Endodermal cell (in vitro differentiated cells): ENCODE measurements at regions not wholly inside any gene's neighbourhood (a gene's known extent, or its start where the extent isn't known, plus 50 kb on each side); places are given as distances from the start of the nearest gene placed in this dataset.
"Not testable (repeated sequence)": the region's sequence is repeated elsewhere in the genome, so short reads cannot be mapped to it uniquely, and the experiment has no call there.

ENCODE experiments used
- DNase-seq: peaks from one replicate; pipeline ENCODE4 v3.0.0-alpha.2; 2017
- H3K27ac ChIP-seq: 2 replicates; pipeline ENCODE4 v1.5.1; 2013; ENCODE audit warnings: mild to moderate bottlenecking, low read depth, low read length, moderate library complexity
- H3K27me3 ChIP-seq: 2 replicates; pipeline ENCODE4 v1.6.1; 2013; ENCODE audit warnings: mild to moderate bottlenecking, low read length, moderate library complexity; ENCODE audit not compliant: insufficient read depth, control insufficient read depth, poor library complexity, severe bottlenecking
- H3K36me3 ChIP-seq: 2 replicates; pipeline ENCODE4 v1.7.0; 2013; ENCODE audit warnings: mild to moderate bottlenecking, low read length, moderate library complexity; ENCODE audit not compliant: control insufficient read depth, insufficient read depth
- H3K4me1 ChIP-seq: one replicate; pipeline ENCODE4 v1.7.0; 2013; ENCODE audit warnings: low read length; ENCODE audit not compliant: control insufficient read depth, insufficient read depth
- H3K4me3 ChIP-seq: 2 replicates; pipeline ENCODE4 v1.5.1; 2013; ENCODE audit warnings: mild to moderate bottlenecking, low read length, moderate library complexity
- H3K9ac ChIP-seq: 2 replicates; pipeline ENCODE4 v1.6.1; 2013; ENCODE audit warnings: mild to moderate bottlenecking, low read length, moderate library complexity; ENCODE audit not compliant: poor library complexity, severe bottlenecking; ENCODE audit errors: extremely low read depth
- H3K9me3 ChIP-seq: 2 replicates; pipeline ENCODE4 v1.6.1; 2013; ENCODE audit warnings: mild to moderate bottlenecking, low read length, moderate library complexity; ENCODE audit not compliant: control insufficient read depth
- H3K27ac Mint-ChIP-seq: 2 replicates; pipeline ENCODE4 v1.8.0; 2020; ENCODE audit warnings: mixed read lengths
- H3K27me3 Mint-ChIP-seq: 2 replicates; pipeline ENCODE4 v1.8.0; 2021; ENCODE audit warnings: mild to moderate bottlenecking, mixed read lengths; ENCODE audit not compliant: insufficient read depth
- H3K36me3 Mint-ChIP-seq: 2 replicates; pipeline ENCODE4 v1.8.0; 2020; ENCODE audit warnings: low read depth, mixed read lengths
- H3K4me1 Mint-ChIP-seq: 2 replicates; pipeline ENCODE4 v1.8.0; 2020; ENCODE audit warnings: mixed read lengths
- H3K4me3 Mint-ChIP-seq: 2 replicates; pipeline ENCODE4 v1.8.0; 2020; ENCODE audit warnings: mild to moderate bottlenecking, moderate library complexity, mixed read lengths
- H3K9me3 Mint-ChIP-seq: 2 replicates; pipeline ENCODE4 v1.8.0; 2020; ENCODE audit warnings: mild to moderate bottlenecking, mixed read lengths
- WGBS, 2 experiments: methylation state at CpG; one replicate each; pipeline versions ENCODE4 v1.1.5 to v1.1.7; 2013; ENCODE audit warnings: missing lambda C conversion rate in 2 of 2, mixed read lengths in 1 of 2; ENCODE audit not compliant: insufficient coverage in 1 of 2, insufficient read length in 1 of 2; 5-methylcytosine and 5-hydroxymethylcytosine counted together
- TF ChIP-seq, protein P1 (sequence below): fragments of 200-600 bp; sonication (generic); conservative IDR thresholded peaks from 2 replicates; pipeline ENCODE4 v1.5.0; 2021; ENCODE audit warnings: antibody characterized with exemption, mild to moderate bottlenecking

GRCh38 chr13:80877944-80878241 is 537.0 kb upstream of the SPRY2 start:
- Histone ChIP-seq H3K27me3 (no peaks in the 10 kb centered on the region), H3K4me3 (no peak overlapping the region), H3K9ac (no peak overlapping the region), H3K27ac (no peak overlapping the region), H3K4me1 (no peaks in the 10 kb centered on the region), H3K36me3 (no peaks in the 10 kb centered on the region), H3K9me3 (no peaks in the 10 kb centered on the region)
- Mint-ChIP-seq H3K4me1 (peaks cover 5% of the 10 kb centered on the region), H3K4me3 (no peak overlapping the region), H3K27ac (no peak overlapping the region), H3K36me3 (no peaks in the 10 kb centered on the region), H3K9me3 (no peaks in the 10 kb centered on the region), H3K27me3 (no peaks in the 10 kb centered on the region)
- DNase-seq: no peak
- TF ChIP-seq, protein P1, sequence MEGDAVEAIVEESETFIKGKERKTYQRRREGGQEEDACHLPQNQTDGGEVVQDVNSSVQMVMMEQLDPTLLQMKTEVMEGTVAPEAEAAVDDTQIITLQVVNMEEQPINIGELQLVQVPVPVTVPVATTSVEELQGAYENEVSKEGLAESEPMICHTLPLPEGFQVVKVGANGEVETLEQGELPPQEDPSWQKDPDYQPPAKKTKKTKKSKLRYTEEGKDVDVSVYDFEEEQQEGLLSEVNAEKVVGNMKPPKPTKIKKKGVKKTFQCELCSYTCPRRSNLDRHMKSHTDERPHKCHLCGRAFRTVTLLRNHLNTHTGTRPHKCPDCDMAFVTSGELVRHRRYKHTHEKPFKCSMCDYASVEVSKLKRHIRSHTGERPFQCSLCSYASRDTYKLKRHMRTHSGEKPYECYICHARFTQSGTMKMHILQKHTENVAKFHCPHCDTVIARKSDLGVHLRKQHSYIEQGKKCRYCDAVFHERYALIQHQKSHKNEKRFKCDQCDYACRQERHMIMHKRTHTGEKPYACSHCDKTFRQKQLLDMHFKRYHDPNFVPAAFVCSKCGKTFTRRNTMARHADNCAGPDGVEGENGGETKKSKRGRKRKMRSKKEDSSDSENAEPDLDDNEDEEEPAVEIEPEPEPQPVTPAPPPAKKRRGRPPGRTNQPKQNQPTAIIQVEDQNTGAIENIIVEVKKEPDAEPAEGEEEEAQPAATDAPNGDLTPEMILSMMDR: no peak

- H3K36me3 ChIP-seq: no peaks in the 10 kb centered on the region
- H3K4me1 Mint-ChIP-seq: peaks cover 5% of the 10 kb centered on the region
- H3K9me3 Mint-ChIP-seq: no peaks in the 10 kb centered on the region
These were observed 536.5 kb upstream of the SPRY2 start for GRCh38 chr13:80877209-80877943.

GRCh38 chr13:80873589-80873988 is 532.7 kb upstream of the SPRY2 start:
- Mint-ChIP-seq H3K36me3 (no peaks in the 10 kb centered on the region), H3K4me1 (peaks cover 4% of the 10 kb centered on the region), H3K9me3 (no peaks in the 10 kb centered on the region), H3K4me3 (no peak overlapping the region), H3K27ac (no peak overlapping the region), H3K27me3 (no peaks in the 10 kb centered on the region)
- H3K4me3 ChIP-seq: no peak overlapping the region
- H3K36me3 ChIP-seq: no peaks in the 10 kb centered on the region
- no peaks in the 10 kb centered on the region for H3K9me3 ChIP-seq
- WGBS, 2 experiments: 88 to 100% methylated on average over 1 of the region's 1 CpG
- no peaks in the 10 kb centered on the region for H3K27me3 ChIP-seq
- H3K4me1 ChIP-seq: no peaks in the 10 kb centered on the region
- TF ChIP-seq, protein P1: no peak
- DNase-seq: no peak
- no peak overlapping the region for H3K9ac ChIP-seq
- no peak overlapping the region for H3K27ac ChIP-seq

More at GRCh38 chr13:80877209-80877943, 536.5 kb upstream of the SPRY2 start:
- no peak for DNase-seq
- TF ChIP-seq, protein P1: no peak
- Histone ChIP-seq H3K4me1 (no peaks in the 10 kb centered on the region), H3K9ac (no peak overlapping the region), H3K4me3 (no peak overlapping the region), H3K27ac (no peak overlapping the region), H3K9me3 (no peaks in the 10 kb centered on the region), H3K27me3 (no peaks in the 10 kb centered on the region)
- Mint-ChIP-seq H3K27me3 (no peaks in the 10 kb centered on the region), H3K27ac (no peak overlapping the region), H3K4me3 (no peak overlapping the region), H3K36me3 (no peaks in the 10 kb centered on the region)
- WGBS, 2 experiments: 90 to 99% methylated on average over 2 to 3 of the region's 3 CpGs

DNA sequence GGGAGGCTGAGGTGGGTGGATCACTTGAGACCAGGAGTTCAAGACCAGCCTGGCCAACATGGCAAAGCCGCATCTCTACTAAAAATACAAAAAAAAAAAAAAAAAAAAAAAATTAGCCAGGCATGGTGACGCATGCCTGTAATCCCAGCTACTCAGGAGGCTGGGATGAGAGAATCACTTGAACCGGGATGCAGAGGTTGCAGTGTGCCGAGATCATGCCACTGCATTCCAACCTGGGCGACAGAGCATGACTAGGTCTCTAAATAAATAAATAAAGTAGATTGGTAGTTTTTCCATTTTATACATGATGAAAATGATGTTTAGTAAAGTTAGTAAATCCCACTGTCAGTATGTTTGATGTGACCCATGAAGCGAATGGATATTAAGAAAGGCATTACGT is 531.0 kb upstream of the SPRY2 start:
- WGBS, 2 experiments: 90 to 95% methylated on average over 5 to 6 of the region's 7 CpGs
- not testable (repeated sequence) for H3K4me3 Mint-ChIP-seq, H3K4me1 ChIP-seq, H3K27me3 Mint-ChIP-seq, H3K27ac Mint-ChIP-seq, H3K9me3 ChIP-seq, DNase-seq, H3K27ac ChIP-seq, H3K4me1 Mint-ChIP-seq, H3K27me3 ChIP-seq, H3K36me3 ChIP-seq, H3K4me3 ChIP-seq, H3K36me3 Mint-ChIP-seq, H3K9me3 Mint-ChIP-seq, H3K9ac ChIP-seq
